Uterus (tissue), 2 donors: ENCODE measurements at regions not wholly inside any gene's neighbourhood (a gene's known extent, or its start where the extent isn't known, plus 50 kb on each side); places are given as distances from the start of the nearest gene placed in this dataset.

Experiments used
- CTCF ChIP-seq, 4 experiments: fragments of 200-600 bp in 2 of 4; fragments of 450-650 bp in 2 of 4; sonication (generic) in 2 of 4; IDR thresholded peaks; one replicate each; pipeline ENCODE4 v1.5.1; 2016 to 2019; ENCODE audit warnings: antibody characterized with exemption in 4 of 4, mild to moderate bottlenecking in 2 of 4, moderate library complexity in 1 of 4
- POLR2A ChIP-seq, 2 donors: fragments of 450-650 bp; IDR thresholded peaks; one replicate each; pipeline ENCODE4 v1.6.1; 2016; ENCODE audit warnings: antibody characterized with exemption in 2 of 2, mild to moderate bottlenecking in 1 of 2, moderate library complexity in 1 of 2

- TF ChIP-seq CTCF (IDR thresholded peaks at IDR 0.05) (no peak), POLR2A (IDR thresholded peaks at IDR 0.05) (no peak)
Measured at GRCh38 chr14:42965512-42965911, 1358.8 kb downstream of the LRFN5 start.
